ENCODE measurements at regions not wholly inside any gene's neighbourhood (a gene's known extent, or its start where the extent isn't known, plus 50 kb on each side); places are given as distances from the start of the nearest gene placed in this dataset.

GRCh38 chr11:45503311-45503710 lies 162.1 kb downstream of the CHST1 start:
- Histone ChIP-seq H3K4me1 (no peaks in the 10 kb centered on the region), H3K27ac (no peak overlapping the region), H3K27me3 (no peaks in the 10 kb centered on the region), H3K4me3 (no peak overlapping the region), H3K36me3 (no peaks in the 10 kb centered on the region), H3K9me3 (no peaks in the 10 kb centered on the region)
- no peak for DNase-seq (ENCODE audit: extremely low spot score in 2 of 2)
- intact Hi-C loops (cut with DNase I), result no loop called here
- TF ChIP-seq, protein P1, sequence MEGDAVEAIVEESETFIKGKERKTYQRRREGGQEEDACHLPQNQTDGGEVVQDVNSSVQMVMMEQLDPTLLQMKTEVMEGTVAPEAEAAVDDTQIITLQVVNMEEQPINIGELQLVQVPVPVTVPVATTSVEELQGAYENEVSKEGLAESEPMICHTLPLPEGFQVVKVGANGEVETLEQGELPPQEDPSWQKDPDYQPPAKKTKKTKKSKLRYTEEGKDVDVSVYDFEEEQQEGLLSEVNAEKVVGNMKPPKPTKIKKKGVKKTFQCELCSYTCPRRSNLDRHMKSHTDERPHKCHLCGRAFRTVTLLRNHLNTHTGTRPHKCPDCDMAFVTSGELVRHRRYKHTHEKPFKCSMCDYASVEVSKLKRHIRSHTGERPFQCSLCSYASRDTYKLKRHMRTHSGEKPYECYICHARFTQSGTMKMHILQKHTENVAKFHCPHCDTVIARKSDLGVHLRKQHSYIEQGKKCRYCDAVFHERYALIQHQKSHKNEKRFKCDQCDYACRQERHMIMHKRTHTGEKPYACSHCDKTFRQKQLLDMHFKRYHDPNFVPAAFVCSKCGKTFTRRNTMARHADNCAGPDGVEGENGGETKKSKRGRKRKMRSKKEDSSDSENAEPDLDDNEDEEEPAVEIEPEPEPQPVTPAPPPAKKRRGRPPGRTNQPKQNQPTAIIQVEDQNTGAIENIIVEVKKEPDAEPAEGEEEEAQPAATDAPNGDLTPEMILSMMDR (IDR thresholded peaks at IDR 0.05), result no peak
- TF ChIP-seq POLR2A (IDR thresholded peaks at IDR 0.05), result no peak
- no peak for TF ChIP-seq POLR2AphosphoS5 (IDR thresholded peaks at IDR 0.05; ENCODE audit: insufficient read depth in 1 of 2, low read depth in 1 of 2)

DNA sequence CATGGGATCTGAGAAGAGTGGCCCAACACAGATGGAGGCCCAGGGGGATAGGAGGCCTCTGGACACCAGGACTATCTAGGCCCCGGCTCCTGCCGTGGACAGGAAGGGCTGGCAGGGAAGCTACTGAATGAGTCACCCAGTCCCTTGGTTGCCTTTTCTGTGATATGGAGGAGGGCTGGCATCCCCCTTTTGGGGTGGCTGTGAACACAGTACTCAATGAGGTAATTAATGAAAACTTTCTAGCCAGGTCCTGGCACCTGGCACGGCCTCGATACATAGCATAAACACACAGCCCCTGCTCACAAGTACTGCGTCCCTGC lies 163.2 kb downstream of the CHST1 start:
- H3K27ac ChIP-seq, result no peak overlapping the region
- no peaks in the 10 kb centered on the region for H3K36me3 ChIP-seq
- intact Hi-C loops (cut with DNase I), result no loop called here
- TF ChIP-seq, protein P1 (IDR thresholded peaks at IDR 0.05), result no peak
- TF ChIP-seq POLR2AphosphoS5 (IDR thresholded peaks at IDR 0.05; ENCODE audit: insufficient read depth in 1 of 2, low read depth in 1 of 2) (no peak), POLR2A (IDR thresholded peaks at IDR 0.05) (no peak)
- no peaks in the 10 kb centered on the region for H3K4me1 ChIP-seq
- H3K27me3 ChIP-seq, result no peaks in the 10 kb centered on the region
- H3K4me3 ChIP-seq, result no peak overlapping the region
- H3K9me3 ChIP-seq, result no peaks in the 10 kb centered on the region
- DNase-seq (ENCODE audit: extremely low spot score in 2 of 2), result no peak

GRCh38 chr11:45501392-45502225 lies 163.8 kb downstream of the CHST1 start:
- no peak for DNase-seq (ENCODE audit: extremely low spot score in 2 of 2)
- TF ChIP-seq, protein P1 (IDR thresholded peaks at IDR 0.05), result no peak
- TF ChIP-seq POLR2A (IDR thresholded peaks at IDR 0.05), result no peak
- no peak for TF ChIP-seq POLR2AphosphoS5 (IDR thresholded peaks at IDR 0.05; ENCODE audit: insufficient read depth in 1 of 2, low read depth in 1 of 2)

DNA sequence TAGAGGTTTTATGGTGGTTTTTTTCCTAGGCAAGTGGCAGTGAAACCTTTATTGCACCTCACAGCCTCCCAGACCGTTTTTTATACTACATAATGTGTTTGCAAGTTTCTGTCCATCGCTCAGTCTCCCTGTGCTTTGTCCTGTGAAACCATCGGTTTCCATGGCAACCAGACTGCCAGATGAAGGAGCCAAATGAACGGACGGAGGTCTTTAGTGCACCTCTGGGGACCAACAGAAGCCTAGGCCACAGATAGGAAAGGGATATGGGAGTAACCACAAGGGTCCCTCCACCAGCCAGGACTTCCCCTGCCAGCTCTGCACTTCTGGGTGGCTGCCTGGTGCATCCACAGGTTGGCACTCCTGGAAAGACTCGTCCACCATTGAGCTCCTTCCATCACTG lies 165.0 kb downstream of the CHST1 start:
- DNase-seq (ENCODE audit: extremely low spot score in 2 of 2), result no peak
- Histone ChIP-seq H3K36me3 (no peaks in the 10 kb centered on the region), H3K27me3 (no peaks in the 10 kb centered on the region), H3K4me3 (no peak overlapping the region), H3K4me1 (no peaks in the 10 kb centered on the region), H3K9me3 (no peaks in the 10 kb centered on the region), H3K27ac (no peak overlapping the region)
- intact Hi-C loops (cut with DNase I), result no loop called here
- TF ChIP-seq POLR2AphosphoS5 (IDR thresholded peaks at IDR 0.05; ENCODE audit: insufficient read depth in 1 of 2, low read depth in 1 of 2) (no peak), POLR2A (IDR thresholded peaks at IDR 0.05) (no peak)
- TF ChIP-seq, protein P1 (IDR thresholded peaks at IDR 0.05), result no peak

More at GRCh38 chr11:45501392-45502225, 163.8 kb downstream of the CHST1 start:
- Histone ChIP-seq H3K4me1 (no peaks in the 10 kb centered on the region), H3K27ac (no peak overlapping the region), H3K36me3 (no peaks in the 10 kb centered on the region), H3K9me3 (no peaks in the 10 kb centered on the region), H3K27me3 (no peaks in the 10 kb centered on the region), H3K4me3 (no peak overlapping the region)
- intact Hi-C loops (cut with DNase I), result no loop called here

- Histone ChIP-seq H3K27ac (no peak overlapping the region), H3K4me3 (no peak overlapping the region), H3K36me3 (no peaks in the 10 kb centered on the region), H3K4me1 (no peaks in the 10 kb centered on the region), H3K27me3 (no peaks in the 10 kb centered on the region), H3K9me3 (no peaks in the 10 kb centered on the region)
- no peak for DNase-seq (ENCODE audit: extremely low spot score in 2 of 2)
- no peak for TF ChIP-seq POLR2A (IDR thresholded peaks at IDR 0.05)
- TF ChIP-seq, protein P1 (IDR thresholded peaks at IDR 0.05), result no peak
- no peak for TF ChIP-seq POLR2AphosphoS5 (IDR thresholded peaks at IDR 0.05; ENCODE audit: insufficient read depth in 1 of 2, low read depth in 1 of 2)
- intact Hi-C loops (cut with DNase I), result no loop called here
Measured at GRCh38 chr11:45494738-45495137, 170.7 kb downstream of the CHST1 start.

Data from vagina (tissue), 2 donors.